PC-9 (cell line): ENCODE measurements at regions not wholly inside any gene's neighbourhood (a gene's known extent, or its start where the extent isn't known, plus 50 kb on each side); places are given as distances from the start of the nearest gene placed in this dataset.

Source experiments
- BruUV-seq: library from RNA; stranded (reverse); fragments of 400-500 nt; replicated peaks from 2 replicates; lab custom pipeline; 2021; lab: Mats Ljungman, UMichigan
- CTCF ChIA-PET: fragments of 300-600 bp; sonication (Branson Sonifier 250); formaldehyde crosslinking; loops from one replicate; lab custom pipeline; 2022; ENCODE audit warnings: antibody characterized with exemption; lab: Charles Lee
- POLR2A ChIA-PET: fragments of 300-600 bp; sonication (Branson Sonifier 250); formaldehyde crosslinking; loops from one replicate; lab custom pipeline; 2022; ENCODE audit warnings: antibody characterized with exemption; ENCODE audit not compliant: unreplicated experiment; lab: Charles Lee
- DNase-seq, 2 experiments: peaks; one replicate each; pipeline versions ENCODE4 v3.0.0 to v3.0.0-alpha.2; 2015 to 2022; ENCODE audit warnings: mixed read lengths in 1 of 2
- H2AFZ ChIP-seq: fragments of 200-600 bp; sonication (generic); 2 replicates; pipeline ENCODE4 v1.8.1; 2017; ENCODE audit warnings: antibody characterized with exemption
- H3F3A ChIP-seq: fragments of 200-600 bp; sonication (generic); 2 replicates; pipeline ENCODE4 v1.8.1; 2017; ENCODE audit warnings: antibody characterized with exemption, mild to moderate bottlenecking, low read depth; ENCODE audit not compliant: insufficient read depth
- H3K27ac ChIP-seq: fragments of 200-600 bp; sonication (generic); 2 replicates; pipeline ENCODE4 v1.6.1; 2016; ENCODE audit warnings: mixed run types
- H3K27me3 ChIP-seq: fragments of 200-600 bp; sonication (generic); 2 replicates; pipeline ENCODE4 v1.6.1; 2016; ENCODE audit warnings: low read depth, mixed run types; ENCODE audit not compliant: insufficient read depth
- H3K36me3 ChIP-seq: fragments of 200-600 bp; sonication (generic); 2 replicates; pipeline ENCODE4 v1.6.1; 2016; ENCODE audit warnings: low read depth, mixed run types
- H3K4me1 ChIP-seq: fragments of 200-600 bp; sonication (generic); replicated peaks from 2 replicates; pipeline ENCODE4 v1.6.1; 2016; ENCODE audit warnings: mixed run types; ENCODE audit not compliant: insufficient read depth
- H3K4me2 ChIP-seq: fragments of 200-600 bp; sonication (generic); 2 replicates; pipeline ENCODE4 v1.6.1; 2017; ENCODE audit warnings: mixed run types
- H3K4me3 ChIP-seq: fragments of 200-600 bp; sonication (generic); 2 replicates; pipeline ENCODE4 v1.6.1; 2016; ENCODE audit warnings: mixed run types
- H3K79me2 ChIP-seq: fragments of 200-600 bp; sonication (generic); 2 replicates; pipeline ENCODE4 v1.6.1; 2017; ENCODE audit warnings: low read depth, mixed run types
- H3K9me2 ChIP-seq: fragments of 200-600 bp; sonication (generic); 2 replicates; pipeline ENCODE4 v1.8.1; 2017; ENCODE audit warnings: mild to moderate bottlenecking; ENCODE audit not compliant: insufficient read depth
- H3K9me3 ChIP-seq: fragments of 200-600 bp; sonication (generic); 2 replicates; pipeline ENCODE4 v1.8.1; 2016; ENCODE audit warnings: low read depth; ENCODE audit not compliant: insufficient read depth
- H4K20me1 ChIP-seq: fragments of 200-600 bp; sonication (generic); 2 replicates; pipeline ENCODE4 v1.8.1; 2017; ENCODE audit not compliant: insufficient read depth
- CTCF ChIP-seq: fragments of 200-600 bp; sonication (generic); conservative IDR thresholded peaks from 2 replicates; pipeline ENCODE4 v1.6.1; 2017; ENCODE audit warnings: mixed run types, antibody characterized with exemption, mild to moderate bottlenecking, moderate library complexity
- EZH2 ChIP-seq: fragments of 200-600 bp; sonication (generic); IDR thresholded peaks from 2 replicates; pipeline ENCODE4 v1.8.0; 2017; ENCODE audit warnings: antibody characterized with exemption, low read depth
- intact Hi-C: fragments of 100-400 bp; cut with micrococcal nuclease; formaldehyde crosslinking; loops from one replicate; pipeline ENCODE4 v1.10.0; 2022; ENCODE audit not compliant: unreplicated experiment

DNA sequence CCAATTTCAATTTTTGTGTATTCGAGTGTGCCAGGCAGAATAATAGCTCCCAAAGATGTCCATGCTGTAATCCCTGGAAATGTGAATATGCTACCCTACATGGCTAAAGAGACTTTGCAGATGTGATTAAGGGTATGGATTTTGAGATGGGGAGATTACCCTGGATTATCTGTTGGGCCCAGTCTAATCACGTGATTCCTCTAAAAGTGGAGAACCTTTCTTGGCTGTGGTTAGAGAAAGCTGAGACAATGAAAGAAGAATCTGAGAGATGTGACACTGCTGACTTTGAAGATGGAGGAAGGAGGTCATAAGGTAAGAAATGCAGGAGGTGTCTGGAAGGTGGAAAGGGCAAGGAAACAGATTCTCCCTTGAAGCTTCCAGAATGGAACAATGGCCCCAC is 503.5 kb upstream of the PITX2 start:
- Histone ChIP-seq H3K79me2 (no peaks in the 10 kb centered on the region), H4K20me1 (no peaks in the 10 kb centered on the region), H3K9me2 (no peaks in the 10 kb centered on the region), H3K4me3 (no peak overlapping the region), H3K27me3 (no peaks in the 10 kb centered on the region), H3K4me1 (no peaks in the 10 kb centered on the region), H3K27ac (no peak overlapping the region), H3F3A (no peaks in the 10 kb centered on the region), H3K36me3 (no peaks in the 10 kb centered on the region), H2AFZ (no peak overlapping the region), H3K9me3 (no peaks in the 10 kb centered on the region), H3K4me2 (no peak overlapping the region)
- POLR2A ChIA-PET = no interaction called here
- no TSS peak for BruUV-seq
- DNase-seq = no peak
- CTCF ChIA-PET = no interaction called here
- intact Hi-C loops = no loop called here
- TF ChIP-seq CTCF (no peak), EZH2 (no peak)

- no peak overlapping the region for H2AFZ ChIP-seq
- H3K4me1 ChIP-seq = no peaks in the 10 kb centered on the region
- H3K27ac ChIP-seq = no peak overlapping the region
- H3K4me2 ChIP-seq = no peak overlapping the region
- no peaks in the 10 kb centered on the region for H4K20me1 ChIP-seq
- no TSS peak for BruUV-seq
- no peak overlapping the region for H3K4me3 ChIP-seq
- no peaks in the 10 kb centered on the region for H3K9me3 ChIP-seq
- ChIA-PET POLR2A (no interaction called here), CTCF (no interaction called here)
- no peaks in the 10 kb centered on the region for H3K9me2 ChIP-seq
- no peak for DNase-seq
- H3K27me3 ChIP-seq = no peaks in the 10 kb centered on the region
- no peaks in the 10 kb centered on the region for H3K36me3 ChIP-seq
- H3K79me2 ChIP-seq = no peaks in the 10 kb centered on the region
- no peak for TF ChIP-seq EZH2
- TF ChIP-seq CTCF = no peak
- intact Hi-C loops = no loop called here
- H3F3A ChIP-seq = no peaks in the 10 kb centered on the region
These were observed 505.0 kb upstream of the PITX2 start for GRCh38 chr4:111127841-111128240.

GRCh38 chr4:111128327-111128726 is 505.4 kb upstream of the PITX2 start:
- Histone ChIP-seq H3K9me3 (no peaks in the 10 kb centered on the region), H3K27me3 (no peaks in the 10 kb centered on the region), H3K4me2 (no peak overlapping the region), H3K4me3 (no peak overlapping the region), H3K9me2 (no peaks in the 10 kb centered on the region), H3K27ac (no peak overlapping the region), H4K20me1 (no peaks in the 10 kb centered on the region), H2AFZ (no peak overlapping the region), H3F3A (no peaks in the 10 kb centered on the region), H3K4me1 (no peaks in the 10 kb centered on the region), H3K36me3 (no peaks in the 10 kb centered on the region), H3K79me2 (no peaks in the 10 kb centered on the region)
- CTCF ChIA-PET = no interaction called here
- POLR2A ChIA-PET = no interaction called here
- no TSS peak for BruUV-seq
- TF ChIP-seq EZH2 = no peak
- intact Hi-C loops = no loop called here
- no peak for DNase-seq

- no peaks in the 10 kb centered on the region for H3K36me3 ChIP-seq
- ChIA-PET CTCF (interaction anchor here (0.7 kb wide), 1 partner anchor 147 kb away, joined by 3 read pairs; no protein-coding TSS in a partner anchor), POLR2A (no interaction called here)
- H3K27me3 ChIP-seq = no peaks in the 10 kb centered on the region
- H4K20me1 ChIP-seq = no peaks in the 10 kb centered on the region
- no peak overlapping the region for H3K4me3 ChIP-seq
- no peaks in the 10 kb centered on the region for H3K4me1 ChIP-seq
- no peak for TF ChIP-seq CTCF
- H3K9me3 ChIP-seq = no peaks in the 10 kb centered on the region
- no peaks in the 10 kb centered on the region for H3K9me2 ChIP-seq
- H3K79me2 ChIP-seq = no peaks in the 10 kb centered on the region
- no peak for DNase-seq
- no TSS peak for BruUV-seq
- no peak overlapping the region for H3K27ac ChIP-seq
- H2AFZ ChIP-seq = no peak overlapping the region
- no peaks in the 10 kb centered on the region for H3F3A ChIP-seq
- intact Hi-C loops = loop anchor here (1.0 kb wide), 1 partner anchor 494 kb away; no protein-coding TSS in a partner anchor
- no peak overlapping the region for H3K4me2 ChIP-seq
These were observed 513.6 kb upstream of the PITX2 start for GRCh38 chr4:111136438-111136837.
